ENCODE measurements at regions not wholly inside any gene's neighbourhood (a gene's known extent, or its start where the extent isn't known, plus 50 kb on each side); places are given as distances from the start of the nearest gene placed in this dataset.

- no peak overlapping the region for H3K27ac ChIP-seq
- no peak for TF ChIP-seq CTCF (conservative IDR thresholded peaks at IDR 0.05)
Measured at GRCh38 chr11:114914231-114915005, 236.1 kb downstream of the NXPE2 start.

- no peak overlapping the region for H3K27ac ChIP-seq
- TF ChIP-seq CTCF (conservative IDR thresholded peaks at IDR 0.05) = no peak
Measured at GRCh38 chr11:114915871-114916805, 237.8 kb downstream of the NXPE2 start.

GRCh38 chr11:114918286-114918685 lies 240.0 kb downstream of the NXPE2 start:
- TF ChIP-seq CTCF (conservative IDR thresholded peaks at IDR 0.05) = no peak
- H3K27ac ChIP-seq = no peak overlapping the region

GRCh38 chr11:114921697-114922096 lies 243.4 kb downstream of the NXPE2 start:
- no peak for TF ChIP-seq CTCF (conservative IDR thresholded peaks at IDR 0.05)
- no peak overlapping the region for H3K27ac ChIP-seq

- H3K27ac ChIP-seq = no peak overlapping the region
- no peak for TF ChIP-seq CTCF (conservative IDR thresholded peaks at IDR 0.05)
Measured at GRCh38 chr11:114924042-114924441, 245.7 kb downstream of the NXPE2 start.

- no peak overlapping the region for H3K27ac ChIP-seq
- no peak for TF ChIP-seq CTCF (conservative IDR thresholded peaks at IDR 0.05)
Measured at GRCh38 chr11:114925591-114925990, 247.3 kb downstream of the NXPE2 start.

GRCh38 chr11:114928260-114928870 lies 250.0 kb downstream of the NXPE2 start:
- H3K27ac ChIP-seq = no peak overlapping the region
- no peak for TF ChIP-seq CTCF (conservative IDR thresholded peaks at IDR 0.05)

Data from VCaP (cell line).